NCI-H510A (cell line): ENCODE measurements at regions not wholly inside any gene's neighbourhood (a gene's known extent, or its start where the extent isn't known, plus 50 kb on each side); places are given as distances from the start of the nearest gene placed in this dataset.
A peak's percentile ranks its signal among the peaks of the same experiment; 100 is the strongest.
"Not testable (repeated sequence)": the region's sequence is repeated elsewhere in the genome, so short reads cannot be mapped to it uniquely, and the experiment has no call there.

Source experiments
- DNase-seq: peaks from one replicate; lab custom pipeline; 2025; lab: John Stamatoyannopoulos, UW

GRCh38 chr7:66458991-66459390 is 169.7 kb upstream of the KCTD7 start:
- DNase-seq: not testable (repeated sequence)

DNA sequence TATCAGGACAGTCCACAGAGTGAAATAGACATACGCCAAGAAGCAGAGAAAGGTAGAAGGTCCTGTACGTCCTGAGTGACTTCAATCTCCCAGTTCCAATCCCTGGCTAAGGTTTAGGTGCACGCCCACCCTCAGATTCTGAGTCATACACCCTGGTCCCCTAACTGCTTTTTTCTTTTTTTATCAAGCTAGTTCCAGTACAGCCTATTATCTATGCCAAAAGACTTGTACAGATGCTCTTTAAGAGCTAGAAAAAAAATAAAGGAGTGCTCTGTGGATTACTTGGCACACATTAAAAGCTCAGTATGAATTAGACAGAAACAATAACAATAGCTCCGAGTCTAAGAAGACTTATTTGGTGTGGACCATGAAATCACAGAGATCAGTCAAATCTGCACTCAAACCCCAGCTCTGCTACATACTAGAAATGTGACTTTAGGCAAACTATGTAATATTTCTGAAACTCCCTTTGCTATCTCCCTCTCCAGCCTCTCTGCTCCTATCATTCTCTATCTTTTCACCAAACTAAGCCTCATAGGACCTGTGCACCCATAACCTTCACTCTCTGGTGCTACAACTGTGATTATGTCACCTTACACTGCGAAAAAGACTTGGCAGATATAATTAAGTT is 168.8 kb upstream of the KCTD7 start:
- not testable (repeated sequence) for DNase-seq

GRCh38 chr7:66460921-66461361 is 167.7 kb upstream of the KCTD7 start:
- no peak for DNase-seq

DNA sequence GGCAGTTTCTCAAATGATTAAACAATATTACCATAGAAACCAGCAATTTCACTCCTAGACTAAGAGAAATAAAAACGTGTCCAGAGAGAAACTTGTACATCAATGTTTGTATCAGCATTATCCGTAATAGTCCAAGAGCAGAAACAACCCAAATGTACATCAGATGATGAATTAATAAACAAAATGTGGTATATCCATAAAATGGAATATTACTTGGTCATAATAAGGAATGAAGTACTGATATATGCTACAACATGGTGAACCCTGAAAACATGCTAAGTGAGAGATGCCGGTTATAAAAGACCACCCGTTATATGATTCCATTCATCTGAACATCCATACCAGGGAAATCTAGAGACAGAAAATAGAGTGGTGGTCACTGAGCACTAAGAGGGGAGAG is 167.3 kb upstream of the KCTD7 start:
- not testable (repeated sequence) for DNase-seq

DNA sequence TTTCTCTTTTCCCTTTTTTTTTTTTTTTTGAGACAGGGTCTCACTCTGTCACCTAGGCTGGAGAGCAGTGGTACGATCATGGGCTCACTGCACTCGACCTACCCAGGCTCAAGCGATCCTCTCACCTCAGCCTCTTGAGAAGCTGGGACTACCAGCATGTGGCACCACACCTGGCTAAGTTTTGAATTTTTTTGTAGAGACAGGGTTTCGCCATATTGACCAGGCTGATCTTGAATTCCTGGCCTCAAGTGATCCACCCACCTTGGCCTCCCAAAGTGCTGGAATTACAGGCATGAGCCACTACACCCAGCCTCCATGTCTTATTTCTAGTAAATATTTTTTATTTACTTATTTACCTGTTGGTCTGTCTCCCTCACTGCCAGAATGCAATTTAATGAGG is 165.8 kb upstream of the KCTD7 start:
- DNase-seq: not testable (repeated sequence)

- no peak for DNase-seq
Observed at GRCh38 chr7:66464059-66464458, 164.6 kb upstream of the KCTD7 start.

- DNase-seq: no peak
Observed at GRCh38 chr7:66466081-66466600, 162.5 kb upstream of the KCTD7 start.

DNA sequence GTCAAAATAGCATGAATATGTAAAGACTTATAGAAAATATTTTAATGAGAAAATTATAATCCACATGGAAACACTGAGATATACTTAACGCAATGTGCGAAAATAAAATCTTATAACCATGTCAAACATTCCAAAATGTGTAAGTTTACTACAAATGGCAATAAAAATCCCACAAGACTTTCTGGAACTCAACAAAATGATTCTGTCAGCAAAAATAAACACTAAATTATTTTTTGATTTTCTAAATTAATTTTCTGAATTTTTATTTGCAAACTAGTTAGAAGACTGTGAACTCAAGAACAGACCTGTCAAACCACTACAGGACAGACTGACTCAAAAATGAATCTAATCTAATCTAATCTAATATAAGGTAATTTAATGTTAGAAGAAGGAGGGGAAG is 160.8 kb upstream of the KCTD7 start:
- no peak for DNase-seq

GRCh38 chr7:66473064-66473463 is 155.6 kb upstream of the KCTD7 start:
- DNase-seq: not testable (repeated sequence)

- no peak for DNase-seq
Observed at GRCh38 chr7:66474441-66474840, 154.2 kb upstream of the KCTD7 start.

GRCh38 chr7:66476056-66476455 is 152.6 kb upstream of the KCTD7 start:
- not testable (repeated sequence) for DNase-seq

GRCh38 chr7:66477822-66478397 is 150.8 kb upstream of the KCTD7 start:
- not testable (repeated sequence) for DNase-seq

GRCh38 chr7:66481229-66481628 is 147.5 kb upstream of the KCTD7 start:
- DNase-seq: not testable (repeated sequence)

DNA sequence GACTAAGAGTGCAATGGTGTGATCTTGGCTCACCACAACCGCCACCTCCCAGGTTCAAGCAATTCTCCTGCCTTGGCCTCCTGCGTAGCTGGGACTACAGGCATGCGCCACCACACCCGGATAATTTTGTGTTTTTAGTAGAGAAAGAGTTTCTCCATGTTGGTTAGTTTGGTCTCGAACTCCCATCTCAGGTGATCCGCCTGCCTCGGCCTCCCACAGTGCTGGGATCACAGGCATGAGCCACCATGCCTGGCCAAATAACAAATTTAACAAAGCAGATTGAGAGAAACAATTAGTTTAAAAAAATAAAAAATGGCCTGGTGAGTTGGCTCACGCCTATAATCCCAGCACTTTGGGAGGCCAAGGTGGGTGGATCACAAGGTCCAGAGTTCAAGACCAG is 139.6 kb upstream of the KCTD7 start:
- DNase-seq: not testable (repeated sequence)

DNA sequence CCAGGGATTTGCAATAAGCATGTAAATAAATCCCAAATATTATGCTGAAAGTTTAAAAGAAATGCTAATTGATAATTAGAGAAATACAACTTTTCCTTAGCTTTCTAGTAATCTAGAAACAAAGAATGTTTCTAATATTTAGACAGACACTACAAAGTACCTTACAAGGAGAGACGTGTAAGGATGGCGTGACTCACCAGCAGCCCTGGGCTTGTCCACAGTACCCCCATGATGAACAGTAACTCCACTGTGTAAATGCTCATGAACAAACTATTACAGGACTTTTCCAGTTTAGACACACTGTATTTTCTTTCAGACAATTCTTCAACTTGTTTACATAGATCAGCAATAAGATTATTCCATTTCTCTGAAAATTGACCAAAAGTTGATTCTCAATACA is 138.9 kb upstream of the KCTD7 start:
- not testable (repeated sequence) for DNase-seq

- DNase-seq: not testable (repeated sequence)
Observed at GRCh38 chr7:66490979-66491378, 137.7 kb upstream of the KCTD7 start.

GRCh38 chr7:66492405-66492804 is 136.3 kb upstream of the KCTD7 start:
- not testable (repeated sequence) for DNase-seq

GRCh38 chr7:66493235-66494205 is 135.2 kb upstream of the KCTD7 start:
- peak; percentile 92 for DNase-seq

- DNase-seq: no peak
Observed at GRCh38 chr7:66497346-66497745, 131.3 kb upstream of the KCTD7 start.

GRCh38 chr7:66500087-66500486 is 128.6 kb upstream of the KCTD7 start:
- DNase-seq: no peak

- no peak for DNase-seq
Observed at GRCh38 chr7:66502230-66503035, 126.2 kb upstream of the KCTD7 start.

- no peak for DNase-seq
Observed at GRCh38 chr7:66503036-66503370, 125.7 kb upstream of the KCTD7 start.
